GM13976 (cell line): ENCODE measurements at regions not wholly inside any gene's neighbourhood (a gene's known extent, or its start where the extent isn't known, plus 50 kb on each side); places are given as distances from the start of the nearest gene placed in this dataset.

ENCODE experiments used
- DNase-seq: peaks from one replicate; pipeline ENCODE4 v3.0.0; 2012; ENCODE audit warnings: low spot score
- in situ Hi-C: fragments of 300-500 bp; cut with MboI; formaldehyde crosslinking; loops from one replicate; pipeline ENCODE4 v1.12.0; 2022; ENCODE audit warnings: low sequenced_read_pairs, mixed read lengths, inconsistent platforms; ENCODE audit not compliant: unreplicated experiment
- TF ChIP-seq, protein P1 (sequence below): IDR thresholded peaks from 2 replicates; pipeline ENCODE4 v1.5.1; 2012; ENCODE audit warnings: borderline replicate concordance, mild to moderate bottlenecking; ENCODE audit not compliant: insufficient read depth; ENCODE audit errors: extremely low read depth, missing control alignments, control extremely low read depth

DNA sequence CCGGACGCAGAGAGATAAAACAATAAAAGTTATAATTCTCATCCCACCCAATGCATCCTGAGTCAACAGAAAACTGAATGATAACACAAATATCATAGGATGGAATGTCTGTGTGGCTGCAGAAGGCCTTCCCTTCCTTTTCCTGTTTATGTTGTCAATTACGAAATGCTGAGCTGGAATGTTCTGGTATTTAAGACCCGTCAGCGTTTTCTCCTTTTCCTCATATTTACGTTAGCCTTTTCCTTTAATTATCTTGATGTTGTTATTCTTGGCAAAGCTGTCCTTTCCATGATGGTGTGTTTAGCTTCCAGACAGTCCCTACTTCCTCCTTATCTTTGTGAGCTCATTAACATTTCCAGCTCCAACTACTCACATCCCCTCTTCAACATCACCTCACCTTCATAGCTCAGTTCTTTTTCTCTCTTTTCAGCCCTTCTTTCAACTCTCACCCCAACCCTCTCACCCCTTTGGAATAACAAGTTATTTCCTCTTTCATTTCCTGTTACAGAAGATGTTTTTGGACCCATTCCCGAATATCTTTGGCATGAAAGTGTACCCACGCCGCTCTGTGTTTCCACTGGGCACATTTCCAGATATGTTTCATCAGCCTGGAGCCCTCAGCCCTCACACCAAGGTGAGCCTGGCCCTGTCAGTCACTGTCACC, 221.6 kb downstream of the NR2F1-AS1 start:
- TF ChIP-seq, protein P1, sequence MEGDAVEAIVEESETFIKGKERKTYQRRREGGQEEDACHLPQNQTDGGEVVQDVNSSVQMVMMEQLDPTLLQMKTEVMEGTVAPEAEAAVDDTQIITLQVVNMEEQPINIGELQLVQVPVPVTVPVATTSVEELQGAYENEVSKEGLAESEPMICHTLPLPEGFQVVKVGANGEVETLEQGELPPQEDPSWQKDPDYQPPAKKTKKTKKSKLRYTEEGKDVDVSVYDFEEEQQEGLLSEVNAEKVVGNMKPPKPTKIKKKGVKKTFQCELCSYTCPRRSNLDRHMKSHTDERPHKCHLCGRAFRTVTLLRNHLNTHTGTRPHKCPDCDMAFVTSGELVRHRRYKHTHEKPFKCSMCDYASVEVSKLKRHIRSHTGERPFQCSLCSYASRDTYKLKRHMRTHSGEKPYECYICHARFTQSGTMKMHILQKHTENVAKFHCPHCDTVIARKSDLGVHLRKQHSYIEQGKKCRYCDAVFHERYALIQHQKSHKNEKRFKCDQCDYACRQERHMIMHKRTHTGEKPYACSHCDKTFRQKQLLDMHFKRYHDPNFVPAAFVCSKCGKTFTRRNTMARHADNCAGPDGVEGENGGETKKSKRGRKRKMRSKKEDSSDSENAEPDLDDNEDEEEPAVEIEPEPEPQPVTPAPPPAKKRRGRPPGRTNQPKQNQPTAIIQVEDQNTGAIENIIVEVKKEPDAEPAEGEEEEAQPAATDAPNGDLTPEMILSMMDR, result no peak
- DNase-seq, result no peak
- in situ Hi-C loops, result no loop called here

DNA sequence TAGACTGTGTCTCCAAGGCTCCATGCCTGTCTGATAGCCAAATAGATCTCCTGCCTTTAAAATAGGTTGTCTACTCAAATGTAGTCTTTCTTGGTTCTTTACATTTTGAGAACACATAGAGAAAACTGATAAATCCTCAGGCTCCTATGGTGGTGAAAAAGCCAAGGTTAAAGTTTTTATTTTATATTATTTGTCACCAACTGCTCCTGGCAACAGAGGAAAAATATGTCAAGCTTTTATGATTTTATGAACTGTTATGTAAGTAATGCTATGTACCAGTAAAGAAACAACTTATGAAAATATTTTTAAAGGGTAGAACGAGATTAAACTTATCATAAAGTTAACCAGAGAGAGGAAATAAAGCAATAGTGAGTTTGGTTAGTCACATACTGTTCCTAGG, 222.8 kb downstream of the NR2F1-AS1 start:
- in situ Hi-C loops, result no loop called here
- DNase-seq, result no peak
- TF ChIP-seq, protein P1, result no peak

DNA sequence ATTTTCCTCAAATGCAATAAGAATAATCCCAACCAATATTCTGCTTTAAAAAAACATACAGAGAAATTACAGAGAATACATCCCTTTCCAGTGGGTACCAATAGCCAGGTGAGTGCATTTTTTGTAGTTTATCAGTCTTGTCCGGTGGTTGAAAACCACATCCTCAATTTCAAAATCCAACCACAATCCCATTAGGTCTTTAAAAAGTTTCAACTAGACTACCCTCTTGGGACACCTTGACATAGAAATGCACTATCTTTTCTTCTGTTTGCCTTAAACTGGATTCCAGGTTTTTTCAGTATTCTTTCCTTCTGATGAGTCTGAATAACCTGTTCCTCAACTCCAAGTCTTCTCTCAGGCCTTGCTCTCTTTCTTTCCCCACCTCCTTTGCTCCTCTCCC, 223.3 kb downstream of the NR2F1-AS1 start:
- TF ChIP-seq, protein P1, result no peak

DNA sequence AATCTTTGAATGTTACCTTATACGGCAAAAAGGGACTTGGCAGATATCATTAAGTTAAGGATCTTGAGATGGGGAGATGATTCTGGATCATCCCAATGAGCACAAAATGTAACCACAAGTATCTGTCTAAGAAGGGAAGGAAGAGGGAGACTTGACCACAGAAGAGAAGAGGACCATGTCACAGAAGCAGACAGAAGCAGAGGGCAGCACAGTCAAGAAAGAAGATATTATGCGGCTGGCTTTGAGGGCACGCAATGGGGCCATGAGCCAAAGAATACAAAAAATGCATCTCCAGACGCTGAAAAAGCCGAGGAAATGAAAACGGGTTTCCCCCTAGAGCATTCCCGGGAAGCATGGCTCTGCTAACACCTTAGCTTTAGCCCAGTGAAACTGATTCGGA, 225.3 kb downstream of the NR2F1-AS1 start:
- in situ Hi-C loops, result no loop called here
- no peak for DNase-seq
- TF ChIP-seq, protein P1, result no peak

More for the DNA sequence above, 223.3 kb downstream of the NR2F1-AS1 start:
- DNase-seq, result no peak
- in situ Hi-C loops, result no loop called here

DNA sequence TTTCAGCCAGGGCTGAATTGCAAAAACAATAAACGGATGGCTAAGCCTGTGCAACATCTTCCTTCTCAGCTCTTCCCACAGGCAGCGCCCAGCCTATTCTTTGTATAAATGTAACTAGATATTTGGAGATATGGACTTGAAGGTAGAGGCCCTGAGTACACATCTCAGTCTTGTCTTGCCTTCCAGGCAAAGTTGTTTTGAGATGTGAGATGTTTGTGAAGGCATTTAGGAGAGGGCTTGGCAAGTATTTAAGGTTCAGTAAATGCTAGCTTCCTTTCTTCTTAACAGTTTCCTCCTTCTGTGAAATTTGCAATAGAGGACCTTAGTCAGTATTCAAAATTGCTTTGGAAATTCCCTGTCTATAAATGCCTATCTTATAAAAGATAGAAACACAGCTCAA, 228.8 kb downstream of the NR2F1-AS1 start:
- DNase-seq, result no peak
- TF ChIP-seq, protein P1, result no peak
- in situ Hi-C loops, result no loop called here

DNA sequence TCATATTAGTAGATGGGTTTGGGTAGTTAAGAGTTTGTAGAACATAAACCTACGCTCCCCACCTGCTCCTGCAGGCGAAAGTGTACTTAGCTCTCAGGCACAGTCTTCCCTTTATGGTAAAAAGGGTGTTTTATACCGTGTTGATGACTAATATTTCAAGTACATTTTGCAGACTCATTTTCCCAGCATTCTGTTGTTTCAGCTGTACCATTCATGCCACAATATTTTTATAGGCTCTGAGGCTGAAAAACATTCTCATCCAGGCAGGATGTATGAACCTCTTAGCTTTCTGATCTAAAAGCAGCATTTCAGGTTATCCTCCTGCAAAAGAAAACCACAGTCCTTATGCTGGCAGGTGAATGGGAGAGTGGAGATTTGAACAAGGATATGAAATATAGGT, 231.4 kb downstream of the NR2F1-AS1 start:
- DNase-seq, result no peak
- in situ Hi-C loops, result no loop called here
- TF ChIP-seq, protein P1, result no peak
